ENCODE measurements at regions not wholly inside any gene's neighbourhood (a gene's known extent, or its start where the extent isn't known, plus 50 kb on each side); places are given as distances from the start of the nearest gene placed in this dataset.

DNA sequence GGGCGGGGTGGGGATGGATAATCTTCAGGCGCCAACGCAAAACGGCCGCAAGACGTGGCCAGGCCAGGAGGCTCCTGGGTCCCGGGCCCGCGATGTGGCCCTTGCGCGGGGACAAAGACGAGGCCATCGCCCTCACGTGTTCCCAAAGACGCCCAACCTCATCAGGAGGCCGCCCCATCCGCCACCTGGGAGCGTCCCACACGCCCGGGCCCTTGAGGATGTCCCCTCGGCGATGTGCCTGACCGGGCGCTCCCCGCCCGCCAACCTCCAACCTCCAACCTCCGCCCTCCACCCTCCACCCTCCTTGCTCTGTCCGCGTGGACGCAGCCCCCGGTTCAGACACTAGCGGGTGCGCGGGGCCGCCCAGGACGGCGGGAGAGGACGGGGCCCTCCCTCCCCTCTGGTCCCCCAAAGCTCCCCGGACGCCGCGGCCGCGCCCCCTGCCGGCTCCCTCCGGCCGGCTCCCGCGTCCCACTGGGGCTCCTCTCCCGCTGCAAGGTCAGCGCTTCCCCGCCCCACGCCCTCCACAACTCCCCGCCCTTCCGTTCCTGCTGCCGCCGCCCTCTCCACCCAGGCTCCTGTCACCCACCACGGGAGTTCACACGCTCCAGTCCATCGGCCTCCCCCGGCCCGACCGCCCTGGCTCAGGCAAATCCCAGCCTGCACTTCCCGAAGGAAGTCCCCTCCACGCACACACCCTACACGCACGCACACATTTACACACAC, 250.8 kb upstream of the RPL38 start:
- DNase-seq (ENCODE audit: low read depth) = peak; percentile 64

DNA sequence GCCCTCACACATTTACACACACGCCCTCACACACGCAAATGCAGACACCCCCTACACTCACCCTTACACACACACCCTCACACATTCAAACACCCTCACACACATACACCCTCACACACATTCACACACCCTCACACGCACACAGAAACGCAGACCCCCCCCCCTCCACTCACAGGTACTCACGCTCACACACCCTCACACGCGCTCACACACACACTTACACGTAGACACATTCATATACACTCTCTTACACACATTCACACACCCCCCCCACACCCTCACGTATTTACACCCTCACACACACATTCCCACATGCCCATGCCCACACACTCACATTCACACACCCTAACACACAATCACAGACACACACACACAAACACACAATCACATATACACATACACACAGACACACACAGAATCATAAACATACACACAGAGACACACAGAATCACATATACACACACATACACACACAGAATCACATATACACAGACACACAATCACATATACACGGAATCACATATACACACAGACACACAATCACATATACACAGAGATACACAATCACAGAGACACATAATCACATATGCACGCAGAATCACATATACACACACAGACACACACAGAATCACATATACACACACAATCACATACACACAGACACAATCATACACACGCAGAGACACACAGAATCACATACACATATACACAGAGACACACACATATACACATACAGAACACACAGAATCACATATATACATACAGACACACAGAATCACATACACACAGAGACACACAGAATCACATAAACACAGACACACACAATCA, 250.1 kb upstream of the RPL38 start:
- DNase-seq (ENCODE audit: low read depth) = no peak

- no peak for DNase-seq (ENCODE audit: low read depth)
Observed at GRCh38 chr17:73954951-73955350, 248.5 kb upstream of the RPL38 start.

- no peak for DNase-seq (ENCODE audit: low read depth)
Observed at GRCh38 chr17:73955616-73956015, 247.9 kb upstream of the RPL38 start.

- DNase-seq (ENCODE audit: low read depth) = no peak
Observed at GRCh38 chr17:73956169-73956568, 247.3 kb upstream of the RPL38 start.

DNA sequence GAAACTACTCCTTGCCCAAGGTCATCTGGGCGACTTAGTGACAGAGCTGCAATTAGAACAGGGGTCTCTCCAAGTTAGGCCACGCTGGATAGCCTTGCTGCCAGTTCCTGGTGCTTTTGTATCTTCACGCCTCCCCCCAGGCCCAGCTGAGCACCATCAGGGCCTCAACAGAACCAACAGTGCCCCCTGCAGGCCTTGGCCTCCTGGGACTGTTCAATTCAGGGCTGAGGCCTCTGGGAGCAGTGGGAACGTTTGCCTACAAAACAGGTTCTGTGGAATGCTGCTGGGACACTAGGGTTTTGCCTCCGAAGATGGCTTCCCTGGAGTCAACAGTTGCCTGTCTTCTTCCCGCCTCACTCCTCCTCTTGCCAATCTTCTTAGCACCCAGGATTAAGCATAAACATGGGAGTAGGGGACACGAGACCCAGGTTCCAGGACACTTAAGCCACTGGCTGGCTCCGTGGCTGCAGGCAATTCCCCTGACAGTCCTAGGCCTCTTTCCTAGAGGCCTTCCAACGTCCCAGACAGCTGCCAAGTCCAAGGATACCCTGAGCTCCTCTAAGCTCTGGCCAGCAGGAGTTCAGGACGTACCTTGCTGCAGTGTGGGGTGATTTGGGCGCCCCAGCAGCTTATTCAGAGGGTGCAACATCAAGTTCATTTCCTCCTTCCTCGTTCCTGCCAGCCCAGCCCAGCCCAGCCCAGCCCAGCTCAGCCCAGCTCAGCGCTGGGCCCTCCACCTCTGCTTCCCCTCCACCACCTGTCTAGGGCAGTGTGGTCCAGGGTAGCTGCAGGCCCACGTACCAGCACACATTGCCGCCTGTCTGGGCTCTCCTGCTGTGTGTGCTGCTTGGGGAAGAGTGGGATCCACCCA, 246.6 kb upstream of the RPL38 start:
- DNase-seq (ENCODE audit: low read depth) = peak; percentile 77

DNA sequence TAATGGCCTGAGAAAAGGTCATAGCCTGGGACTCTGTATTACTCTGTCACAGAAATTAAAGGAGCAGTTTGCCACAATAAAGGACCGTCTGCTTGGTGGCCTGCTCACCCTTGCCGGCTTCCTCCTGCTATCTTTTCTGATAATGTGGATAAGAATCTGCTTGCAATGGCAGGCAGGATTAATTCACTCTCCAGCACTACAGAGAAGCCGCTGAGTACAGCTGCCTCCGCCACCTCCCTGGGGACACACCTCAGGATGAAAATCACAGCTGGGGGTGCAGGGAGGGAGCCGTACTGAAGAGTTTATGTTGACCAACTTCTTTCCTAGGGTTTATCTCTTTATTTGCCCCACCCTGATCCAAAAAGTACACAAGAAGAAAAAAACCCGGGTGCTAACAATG, 245.9 kb upstream of the RPL38 start:
- DNase-seq (ENCODE audit: low read depth) = no peak

DNA sequence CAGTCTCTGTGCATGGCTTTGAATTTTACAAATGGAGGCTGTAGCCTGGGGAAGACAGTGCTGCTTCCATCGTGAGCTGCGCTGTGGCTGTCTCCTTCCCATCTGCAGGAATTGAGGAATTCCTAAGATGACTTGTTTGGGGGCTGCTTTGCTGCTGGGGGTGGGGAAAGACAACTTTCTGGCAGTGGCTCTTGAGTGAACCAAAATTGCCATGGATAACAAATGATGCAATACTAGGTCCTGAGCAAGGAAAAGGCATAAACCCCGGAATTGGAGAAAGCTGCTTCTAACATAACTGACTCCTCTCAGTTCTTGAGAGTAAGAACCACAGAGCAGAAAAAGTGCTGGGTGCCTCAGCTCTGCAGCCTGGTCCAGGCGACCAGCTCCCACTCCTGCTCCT, 245.0 kb upstream of the RPL38 start:
- no peak for DNase-seq (ENCODE audit: low read depth)

DNA sequence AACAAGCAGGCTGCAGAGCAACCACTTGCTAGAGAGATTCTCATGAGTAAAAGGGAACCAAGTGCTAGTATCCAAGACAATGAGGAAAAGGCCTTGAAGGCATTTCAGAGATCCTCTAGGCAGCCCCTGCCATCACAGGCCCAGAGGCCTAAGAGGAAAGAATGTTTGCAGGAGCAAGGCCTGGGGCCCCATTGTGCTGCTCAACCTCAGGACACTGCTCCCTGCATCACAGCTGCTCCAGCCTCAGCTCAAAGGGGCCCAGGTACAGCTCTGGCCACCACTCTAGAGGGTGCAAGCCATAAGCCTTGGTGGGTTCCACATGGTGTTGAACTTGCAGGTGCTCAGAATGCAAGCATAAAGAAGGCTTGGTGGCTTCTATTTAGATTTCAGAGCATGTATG, 243.0 kb upstream of the RPL38 start:
- DNase-seq (ENCODE audit: low read depth) = no peak

GRCh38 chr17:73962308-73962707, 241.2 kb upstream of the RPL38 start:
- DNase-seq (ENCODE audit: low read depth) = no peak

DNA sequence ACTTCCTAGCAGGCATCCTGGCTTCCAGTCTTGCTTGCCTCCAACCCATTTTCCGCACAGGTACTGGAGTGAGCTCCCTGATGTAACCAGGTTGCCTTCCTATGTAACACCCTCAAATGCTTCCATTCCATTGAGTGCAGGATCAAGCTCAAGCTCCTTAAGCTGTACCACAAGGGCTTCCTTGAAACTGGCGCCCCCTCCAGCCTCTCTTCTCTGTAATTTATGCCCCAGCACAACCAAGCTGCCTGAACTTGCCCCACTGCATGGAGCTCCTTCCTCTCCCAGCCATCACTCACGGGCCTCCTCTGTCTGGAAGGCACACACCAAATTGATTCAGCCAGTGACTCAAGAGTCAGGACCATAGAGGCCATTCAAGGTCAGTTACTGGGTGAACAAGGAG, 234.8 kb upstream of the RPL38 start:
- DNase-seq (ENCODE audit: low read depth) = no peak

DNA sequence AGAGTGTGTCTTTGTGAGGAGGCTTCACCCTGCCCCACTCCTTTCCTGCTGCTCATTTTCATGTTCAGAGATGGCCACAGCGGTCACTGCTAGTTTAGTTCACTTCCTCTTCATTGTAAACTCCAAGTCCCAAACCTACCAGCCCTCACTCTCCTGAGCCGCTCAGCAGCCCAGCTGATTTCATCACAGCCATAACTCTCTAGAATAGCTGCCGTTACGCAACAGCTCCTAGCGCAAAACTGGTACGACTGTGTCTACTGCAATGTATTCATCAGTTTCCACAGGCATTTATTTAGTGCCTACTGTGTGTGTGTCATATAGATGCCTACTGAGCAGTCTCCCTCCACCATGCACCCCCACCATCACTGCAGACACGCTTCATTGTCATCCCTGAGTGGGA, 233.5 kb upstream of the RPL38 start:
- DNase-seq (ENCODE audit: low read depth) = no peak

- no peak for DNase-seq (ENCODE audit: low read depth)
Observed at GRCh38 chr17:73971127-73971526, 232.4 kb upstream of the RPL38 start.

GRCh38 chr17:73972056-73972455, 231.4 kb upstream of the RPL38 start:
- no peak for DNase-seq (ENCODE audit: low read depth)

DNA sequence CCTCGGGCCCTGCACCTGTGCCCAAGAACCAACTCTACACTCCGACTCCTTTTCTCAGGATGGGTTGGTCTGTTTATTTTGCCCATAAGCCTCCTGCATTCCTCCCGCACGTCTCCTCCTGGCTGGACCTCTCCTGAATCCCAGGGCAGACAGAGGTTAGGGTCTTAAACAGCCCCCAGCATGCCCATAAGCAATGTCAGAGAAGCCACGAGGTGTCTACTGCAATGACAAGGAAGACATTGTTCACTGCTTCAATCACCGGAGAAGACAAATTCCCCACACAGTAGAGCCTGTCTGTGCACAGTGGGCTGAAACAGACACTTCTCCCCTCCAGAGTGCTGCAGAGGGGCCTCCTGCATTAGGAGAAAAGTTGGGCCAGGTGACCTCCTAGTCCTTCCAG, 230.6 kb upstream of the RPL38 start:
- DNase-seq (ENCODE audit: low read depth) = no peak

- peak; percentile 33 for DNase-seq (ENCODE audit: low read depth)
Observed at GRCh38 chr17:73973586-73974409, 229.7 kb upstream of the RPL38 start.

DNA sequence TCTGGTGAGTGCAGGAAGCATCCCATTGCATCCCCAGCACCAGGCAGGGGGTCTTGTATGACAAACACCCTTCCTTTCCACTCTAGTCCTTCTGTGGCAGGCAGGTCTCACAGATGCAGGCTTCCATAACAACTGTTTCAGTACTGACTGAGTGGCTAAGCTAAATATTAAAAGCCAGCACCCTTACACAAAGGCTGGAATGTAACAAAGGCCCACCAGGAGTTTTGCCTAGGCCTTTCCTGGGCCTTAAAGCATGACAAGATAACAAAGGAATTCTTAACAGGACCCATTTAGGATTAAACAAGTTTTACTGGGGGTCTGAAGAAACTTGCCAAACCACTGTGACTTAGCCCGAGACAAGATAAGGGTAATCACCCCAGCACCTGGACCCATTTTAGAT, 228.9 kb upstream of the RPL38 start:
- DNase-seq (ENCODE audit: low read depth) = no peak

GRCh38 chr17:73976147-73976546, 227.3 kb upstream of the RPL38 start:
- no peak for DNase-seq (ENCODE audit: low read depth)

DNA sequence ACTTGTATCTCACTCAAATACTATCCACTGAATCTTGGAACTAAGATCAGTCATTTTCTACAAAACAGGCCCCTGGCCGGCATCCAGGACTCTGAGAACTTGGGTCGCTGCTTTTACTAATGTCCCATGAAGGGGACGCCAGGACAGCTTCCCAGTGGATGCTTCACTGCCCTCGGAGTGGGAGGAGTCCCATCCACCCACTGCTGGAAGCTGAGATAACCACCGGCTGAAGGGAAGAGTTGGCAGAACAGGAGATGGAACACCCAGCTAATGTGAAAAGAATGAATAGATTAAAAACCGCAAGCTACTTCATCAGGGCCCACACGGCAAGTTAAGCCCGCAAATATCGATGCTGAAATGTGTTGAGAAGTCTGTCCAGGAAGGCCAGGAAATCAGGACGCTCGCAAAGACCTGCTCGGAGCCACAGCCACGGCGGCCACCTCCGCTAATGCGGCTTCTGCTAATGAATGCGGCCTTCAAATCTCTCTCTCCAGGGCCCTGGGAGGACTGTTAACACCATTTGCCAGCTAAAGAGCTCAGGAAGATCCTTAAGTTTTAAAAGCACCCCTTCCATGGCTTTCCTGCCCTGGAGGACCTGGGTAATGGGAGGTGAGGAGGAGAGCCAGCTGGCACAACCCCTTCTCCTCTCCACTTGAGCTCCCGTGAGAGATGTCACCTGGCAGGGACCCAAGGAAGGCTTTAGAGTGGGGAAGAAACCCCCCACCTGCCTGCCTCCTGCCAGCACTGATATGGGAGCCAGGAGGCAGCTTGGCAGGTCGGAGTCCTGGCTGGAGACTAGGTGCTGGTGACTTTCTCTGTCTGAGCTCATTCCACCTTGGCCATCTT, 226.6 kb upstream of the RPL38 start:
- DNase-seq (ENCODE audit: low read depth) = peak; percentile 70

- no peak for DNase-seq (ENCODE audit: low read depth)
Observed at GRCh38 chr17:73980517-73980916, 223.0 kb upstream of the RPL38 start.

GRCh38 chr17:73982871-73983270, 220.6 kb upstream of the RPL38 start:
- no peak for DNase-seq (ENCODE audit: low read depth)
